OCI-LY3 (cell line): ENCODE measurements at regions not wholly inside any gene's neighbourhood (a gene's known extent, or its start where the extent isn't known, plus 50 kb on each side); places are given as distances from the start of the nearest gene placed in this dataset.
A peak's percentile ranks its signal among the peaks of the same experiment; 100 is the strongest.

ENCODE experiments used
- H2AFZ ChIP-seq: fragments of 200-600, 300-600 bp; shearing (Covaris generic); 2 replicates; pipeline ENCODE4 v1.6.0; 2014; ENCODE audit warnings: antibody characterized with exemption, low read depth, low read length
- H3K27ac ChIP-seq: fragments of 200-600, 300-600 bp; sonication (generic); 2 replicates; pipeline ENCODE4 v1.5.1; 2014; ENCODE audit warnings: mild to moderate bottlenecking, low read length, moderate library complexity, mixed read lengths
- H3K27me3 ChIP-seq: fragments of 200-600, 300-600 bp; sonication (generic); 2 replicates; pipeline ENCODE4 v1.6.1; 2014; ENCODE audit warnings: low read depth, low read length, mixed read lengths
- H3K36me3 ChIP-seq: fragments of 200-600, 300-600 bp; sonication (generic); replicated peaks from 2 replicates; pipeline ENCODE3; 2014; ENCODE audit warnings: low read depth, low read length, mixed read lengths
- H3K4me1 ChIP-seq: fragments of 300-600, 200-600 bp; sonication (generic); 2 replicates; pipeline ENCODE4 v1.6.1; 2014; ENCODE audit warnings: low read length, mixed read lengths
- H3K4me2 ChIP-seq: fragments of 200-600, 300-600 bp; sonication (generic); 2 replicates; pipeline ENCODE4 v1.6.1; 2014; ENCODE audit warnings: low read length, mixed read lengths
- H3K4me3 ChIP-seq: fragments of 300-600, 200-600 bp; sonication (generic); 2 replicates; pipeline ENCODE4 v1.5.1; 2014; ENCODE audit warnings: antibody characterized with exemption, mild to moderate bottlenecking, low read length, moderate library complexity
- H3K79me2 ChIP-seq: fragments of 300-600, 200-600 bp; shearing (Covaris generic); 2 replicates; pipeline ENCODE4 v1.6.1; 2014; ENCODE audit warnings: mild to moderate bottlenecking, low read length, mixed read lengths
- H3K9ac ChIP-seq: fragments of 300-600, 200-600 bp; shearing (Covaris generic); 2 replicates; pipeline ENCODE4 v1.6.0; 2014; ENCODE audit warnings: mild to moderate bottlenecking, low read length, moderate library complexity
- H3K9me3 ChIP-seq: fragments of 200-600, 300-600 bp; shearing (Covaris generic); 2 replicates; pipeline ENCODE4 v1.6.1; 2014; ENCODE audit warnings: low read length, mixed read lengths; ENCODE audit not compliant: insufficient read depth
- H4K20me1 ChIP-seq: fragments of 200-600, 300-600 bp; sonication (generic); 2 replicates; pipeline ENCODE4 v1.6.1; 2016; ENCODE audit warnings: low read length, mixed read lengths; ENCODE audit not compliant: insufficient read depth
- EZH2phosphoT487 ChIP-seq: fragments of 200-600 bp; shearing (Covaris generic); IDR thresholded peaks from 2 replicates; pipeline ENCODE4 v1.6.1; 2018; ENCODE audit warnings: antibody characterized with exemption, mixed run types, low read depth
- TF ChIP-seq, protein P1 (sequence below): fragments of 200-600, 300-600 bp; sonication (generic); IDR thresholded peaks from 2 replicates; pipeline ENCODE4 v1.5.1; 2014; ENCODE audit warnings: antibody characterized with exemption, low read length, low read depth

DNA sequence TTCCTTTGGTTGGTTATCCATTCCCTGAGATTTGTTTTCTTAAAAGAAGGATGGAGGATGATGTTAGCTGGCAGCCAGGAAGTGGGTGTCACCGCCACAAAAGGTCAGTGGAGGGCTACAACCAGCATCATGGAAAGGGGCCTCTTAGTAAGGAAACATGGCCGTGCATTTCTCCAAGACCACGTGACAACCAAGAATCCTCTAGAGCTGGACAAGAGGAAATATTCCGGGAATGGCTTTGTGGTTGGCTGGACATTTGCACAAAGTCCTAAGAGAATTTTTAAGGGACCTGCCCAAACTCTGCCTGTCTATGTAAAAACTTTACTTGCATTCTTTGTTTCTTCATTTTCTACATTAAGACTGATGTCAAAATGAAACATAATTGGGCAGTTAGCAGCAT lies 399.9 kb upstream of the MARCKS start:
- Histone ChIP-seq H3K27ac (no peak overlapping the region), H3K4me2 (no peak overlapping the region), H3K27me3 (no peaks in the 10 kb centered on the region), H4K20me1 (no peaks in the 10 kb centered on the region), H3K4me1 (no peaks in the 10 kb centered on the region), H3K79me2 (no peaks in the 10 kb centered on the region), H3K4me3 (no peak overlapping the region), H2AFZ (no peak overlapping the region), H3K9ac (no peak overlapping the region), H3K36me3 (no peaks in the 10 kb centered on the region), H3K9me3 (no peaks in the 10 kb centered on the region)
- TF ChIP-seq EZH2phosphoT487: no peak
- TF ChIP-seq, protein P1, sequence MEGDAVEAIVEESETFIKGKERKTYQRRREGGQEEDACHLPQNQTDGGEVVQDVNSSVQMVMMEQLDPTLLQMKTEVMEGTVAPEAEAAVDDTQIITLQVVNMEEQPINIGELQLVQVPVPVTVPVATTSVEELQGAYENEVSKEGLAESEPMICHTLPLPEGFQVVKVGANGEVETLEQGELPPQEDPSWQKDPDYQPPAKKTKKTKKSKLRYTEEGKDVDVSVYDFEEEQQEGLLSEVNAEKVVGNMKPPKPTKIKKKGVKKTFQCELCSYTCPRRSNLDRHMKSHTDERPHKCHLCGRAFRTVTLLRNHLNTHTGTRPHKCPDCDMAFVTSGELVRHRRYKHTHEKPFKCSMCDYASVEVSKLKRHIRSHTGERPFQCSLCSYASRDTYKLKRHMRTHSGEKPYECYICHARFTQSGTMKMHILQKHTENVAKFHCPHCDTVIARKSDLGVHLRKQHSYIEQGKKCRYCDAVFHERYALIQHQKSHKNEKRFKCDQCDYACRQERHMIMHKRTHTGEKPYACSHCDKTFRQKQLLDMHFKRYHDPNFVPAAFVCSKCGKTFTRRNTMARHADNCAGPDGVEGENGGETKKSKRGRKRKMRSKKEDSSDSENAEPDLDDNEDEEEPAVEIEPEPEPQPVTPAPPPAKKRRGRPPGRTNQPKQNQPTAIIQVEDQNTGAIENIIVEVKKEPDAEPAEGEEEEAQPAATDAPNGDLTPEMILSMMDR: no peak

DNA sequence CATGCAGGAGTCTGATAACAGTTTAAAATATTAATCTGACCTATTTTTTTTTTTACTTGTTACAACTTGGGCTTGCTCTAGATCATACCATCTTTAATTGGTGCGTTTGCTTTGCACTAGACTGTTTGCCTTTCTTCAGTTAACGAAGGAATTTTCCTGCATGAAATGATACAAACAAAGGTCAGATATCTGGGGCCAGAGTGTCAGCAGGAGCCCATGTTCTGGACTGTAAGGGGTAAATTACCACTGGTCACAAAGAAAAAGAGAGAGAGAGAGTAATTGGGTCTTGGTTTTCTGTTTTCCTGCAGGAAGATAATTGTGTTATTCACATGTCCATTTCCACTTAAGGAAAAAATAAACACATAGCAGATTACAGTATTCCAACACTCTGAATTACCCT lies 399.4 kb upstream of the MARCKS start:
- H3K36me3 ChIP-seq: no peaks in the 10 kb centered on the region
- no peaks in the 10 kb centered on the region for H3K79me2 ChIP-seq
- TF ChIP-seq, protein P1: no peak
- TF ChIP-seq EZH2phosphoT487: no peak
- H3K4me2 ChIP-seq: no peak overlapping the region
- H3K9ac ChIP-seq: no peak overlapping the region
- H4K20me1 ChIP-seq: no peaks in the 10 kb centered on the region
- no peaks in the 10 kb centered on the region for H3K4me1 ChIP-seq
- H3K9me3 ChIP-seq: no peaks in the 10 kb centered on the region
- no peak overlapping the region for H2AFZ ChIP-seq
- H3K27me3 ChIP-seq: no peaks in the 10 kb centered on the region
- H3K4me3 ChIP-seq: no peak overlapping the region
- no peak overlapping the region for H3K27ac ChIP-seq

DNA sequence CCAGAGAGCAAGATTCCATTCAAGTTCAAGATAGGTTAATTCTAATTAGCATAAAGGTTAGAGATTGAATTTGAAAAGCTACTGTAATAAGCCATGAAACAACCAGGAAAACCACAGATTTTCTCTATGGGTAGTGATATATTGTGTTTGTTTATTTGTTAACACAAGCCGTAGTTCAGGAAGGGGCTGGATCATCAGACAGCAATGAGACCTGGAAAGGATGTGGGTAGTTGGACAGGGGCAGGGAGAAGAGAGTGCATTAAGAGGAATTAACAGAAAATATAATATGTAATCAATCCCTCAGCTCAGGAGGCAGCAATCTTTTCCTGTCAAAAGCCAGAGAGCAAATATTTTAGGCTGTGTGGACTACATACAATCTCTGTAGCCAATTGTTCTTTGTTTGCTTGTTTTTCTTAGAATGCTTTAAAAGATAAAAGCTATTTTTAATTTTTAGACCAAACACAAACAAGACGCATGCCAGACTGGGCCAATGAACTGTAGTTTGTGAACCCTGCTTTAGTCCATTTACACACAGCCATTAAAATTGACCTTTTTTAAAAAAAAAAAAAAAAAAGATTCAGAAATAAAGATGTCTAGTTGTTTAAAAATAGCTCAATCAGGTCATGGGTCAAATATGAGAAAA lies 398.7 kb upstream of the MARCKS start:
- Histone ChIP-seq H3K27me3 (no peaks in the 10 kb centered on the region), H4K20me1 (no peaks in the 10 kb centered on the region), H3K4me3 (no peak overlapping the region), H3K79me2 (no peaks in the 10 kb centered on the region), H3K36me3 (no peaks in the 10 kb centered on the region), H3K9me3 (no peaks in the 10 kb centered on the region), H2AFZ (no peak overlapping the region), H3K4me1 (no peaks in the 10 kb centered on the region), H3K27ac (no peak overlapping the region), H3K4me2 (no peak overlapping the region), H3K9ac (no peak overlapping the region)
- TF ChIP-seq, protein P1: no peak
- TF ChIP-seq EZH2phosphoT487: no peak

DNA sequence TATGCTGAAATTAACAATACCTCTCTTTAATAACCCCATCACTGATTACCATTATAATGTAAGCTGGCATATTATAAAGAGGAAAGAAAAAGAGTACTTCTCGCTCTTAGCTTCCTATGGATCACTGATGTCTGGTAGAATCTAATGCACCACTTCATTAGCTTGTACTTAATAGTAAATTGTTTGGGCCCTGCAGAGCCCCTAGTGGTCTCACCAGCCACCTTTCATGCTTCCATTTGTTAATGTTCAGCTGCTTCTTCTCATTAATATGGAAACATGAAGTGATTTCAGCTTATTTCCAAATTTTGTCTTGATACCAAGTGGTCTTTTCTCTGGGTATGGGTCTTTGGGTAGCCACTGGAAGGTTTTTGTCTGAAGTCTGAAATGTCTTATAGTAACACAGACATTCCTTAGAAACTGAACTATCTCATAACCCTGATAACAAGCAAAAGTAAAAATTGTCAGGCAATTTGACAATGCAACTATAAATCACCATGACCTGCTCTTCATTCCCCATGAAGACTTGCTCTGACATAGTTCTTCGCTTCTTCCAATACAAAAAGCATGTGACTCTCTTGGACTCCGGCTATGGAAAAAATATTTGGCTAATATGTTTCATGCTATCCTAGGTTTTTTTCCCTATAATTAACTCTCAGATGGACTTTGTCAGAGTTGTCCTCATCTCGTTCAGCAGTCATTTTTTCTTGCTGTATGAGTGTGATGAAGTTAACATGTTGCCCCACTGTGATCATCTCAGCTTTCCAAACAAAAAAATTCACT lies 395.8 kb upstream of the MARCKS start:
- no peak overlapping the region for H2AFZ ChIP-seq
- H3K79me2 ChIP-seq: no peaks in the 10 kb centered on the region
- H3K4me3 ChIP-seq: no peak overlapping the region
- H3K36me3 ChIP-seq: no peaks in the 10 kb centered on the region
- no peaks in the 10 kb centered on the region for H3K27me3 ChIP-seq
- H3K9ac ChIP-seq: no peak overlapping the region
- H3K4me1 ChIP-seq: no peaks in the 10 kb centered on the region
- TF ChIP-seq, protein P1: 0 out of 2 replicates have a peak, but pooled peaks have one; percentile 26
- TF ChIP-seq EZH2phosphoT487: no peak
- H3K27ac ChIP-seq: no peak overlapping the region
- H3K4me2 ChIP-seq: no peak overlapping the region
- no peaks in the 10 kb centered on the region for H4K20me1 ChIP-seq
- H3K9me3 ChIP-seq: no peaks in the 10 kb centered on the region
